GM21723 (cell line): ENCODE measurements at regions not wholly inside any gene's neighbourhood (a gene's known extent, or its start where the extent isn't known, plus 50 kb on each side); places are given as distances from the start of the nearest gene placed in this dataset.
"Not testable (repeated sequence)": the region's sequence is repeated elsewhere in the genome, so short reads cannot be mapped to it uniquely, and the experiment has no call there.

Experiments
- ATAC-seq: cut with Tn5 transposase; IDR thresholded peaks from one replicate; pipeline ENCODE4 v1.9.1; 2021; ENCODE audit warnings: mild to moderate bottlenecking, moderate library complexity; ENCODE audit not compliant: unreplicated experiment

GRCh38 chr7:92976931-92977330, 140.6 kb upstream of the CDK6 start:
- no peak for ATAC-seq

- ATAC-seq = no peak
These were observed 137.6 kb upstream of the CDK6 start for GRCh38 chr7:92973974-92974373.

- no peak for ATAC-seq
These were observed 136.9 kb upstream of the CDK6 start for GRCh38 chr7:92973293-92973731.

- ATAC-seq = no peak
These were observed 136.1 kb upstream of the CDK6 start for GRCh38 chr7:92972441-92972840.

GRCh38 chr7:92969061-92969460, 132.7 kb upstream of the CDK6 start:
- ATAC-seq = no peak

- peak; percentile 70 for ATAC-seq
These were observed 132.1 kb upstream of the CDK6 start for GRCh38 chr7:92968502-92968901.

- no peak for ATAC-seq
These were observed 130.9 kb upstream of the CDK6 start for GRCh38 chr7:92967238-92967637.

GRCh38 chr7:92964141-92964540, 127.8 kb upstream of the CDK6 start:
- ATAC-seq = no peak

GRCh38 chr7:92963566-92963965, 127.2 kb upstream of the CDK6 start:
- no peak for ATAC-seq

- ATAC-seq = no peak
These were observed 125.6 kb upstream of the CDK6 start for GRCh38 chr7:92961961-92962360.

GRCh38 chr7:92956575-92956974, 120.2 kb upstream of the CDK6 start:
- ATAC-seq = no peak

- no peak for ATAC-seq
These were observed 118.7 kb upstream of the CDK6 start for GRCh38 chr7:92955081-92955480.

GRCh38 chr7:92953657-92954056, 117.3 kb upstream of the CDK6 start:
- no peak for ATAC-seq

GRCh38 chr7:92949748-92950147, 113.4 kb upstream of the CDK6 start:
- ATAC-seq = no peak

GRCh38 chr7:92945840-92946239, 109.5 kb upstream of the CDK6 start:
- ATAC-seq = no peak

GRCh38 chr7:92944633-92945032, 108.3 kb upstream of the CDK6 start:
- ATAC-seq = no peak

GRCh38 chr7:92942706-92943105, 106.3 kb upstream of the CDK6 start:
- ATAC-seq = not testable (repeated sequence)

GRCh38 chr7:92939666-92940360, 103.4 kb upstream of the CDK6 start:
- ATAC-seq = no peak

- no peak for ATAC-seq
These were observed 97.7 kb upstream of the CDK6 start for GRCh38 chr7:92934096-92934495.

GRCh38 chr7:92932450-92932849, 96.1 kb upstream of the CDK6 start:
- ATAC-seq = no peak

- no peak for ATAC-seq
These were observed 94.0 kb upstream of the CDK6 start for GRCh38 chr7:92930404-92930803.

- no peak for ATAC-seq
These were observed 90.3 kb upstream of the CDK6 start for GRCh38 chr7:92926697-92927044.
